Body of pancreas (tissue), 4 donors: ENCODE measurements at regions not wholly inside any gene's neighbourhood (a gene's known extent, or its start where the extent isn't known, plus 50 kb on each side); places are given as distances from the start of the nearest gene placed in this dataset.

Source experiments
- ATAC-seq: fragments of 150-250 bp; one replicate; pipeline ENCODE4 v1.9.1; 2016
- DNase-seq, 4 donors: peaks; one replicate each; pipeline ENCODE4 v3.0.0-alpha.2; 2019
- H3K27ac ChIP-seq, 4 donors: fragments of 200-600 bp; sonication (generic); 1 replicate in 3 of 4; 2 replicates in 1 of 4; pipeline versions ENCODE4 v1.5.1 to v1.6.1; 2016 to 2019; ENCODE audit warnings: mild to moderate bottlenecking in 1 of 4, mixed read lengths in 1 of 4, moderate library complexity in 1 of 4
- H3K27me3 ChIP-seq, 2 donors: fragments of 200-600 bp; sonication (generic); one replicate each; pipeline ENCODE4 v1.6.0; 2016; ENCODE audit warnings: mild to moderate bottlenecking in 1 of 2
- H3K36me3 ChIP-seq, 2 donors: fragments of 200-600 bp; sonication (generic); replicated peaks in 1 of 2; 2 replicates each; pipeline ENCODE4 v1.5.1; 2016; ENCODE audit warnings: low read depth in 2 of 2; ENCODE audit not compliant: insufficient read depth in 1 of 2
- H3K4me1 ChIP-seq: fragments of 200-600 bp; sonication (generic); one replicate; pipeline ENCODE4 v1.6.0; 2016
- H3K4me3 ChIP-seq, 2 donors: fragments of 200-600 bp; sonication (generic); 1 replicate in 1 of 2; 2 replicates in 1 of 2; pipeline ENCODE4 v1.5.1; 2016 to 2019
- H3K9me3 ChIP-seq, 3 donors: fragments of 200-600 bp; sonication (generic); 1 replicate in 2 of 3; 2 replicates in 1 of 3; pipeline ENCODE4 v1.5.1; 2016
- POLR2A ChIP-seq, 3 donors: fragments of 450-650 bp; IDR thresholded peaks; one replicate each; pipeline ENCODE4 v1.6.1; 2016; ENCODE audit warnings: antibody characterized with exemption in 3 of 3, mild to moderate bottlenecking in 2 of 3
- WGBS, 2 donors: methylation state at CpG; one replicate each; pipeline ENCODE4 v1.1.5; 2017; 5-methylcytosine and 5-hydroxymethylcytosine counted together
- intact Hi-C: fragments of 100-400 bp; cut with DNase I; formaldehyde crosslinking; loops from one replicate; pipeline ENCODE4 v1.15.1; 2023
- TF ChIP-seq, protein P1 (sequence below), 7 experiments: fragments of 450-650 bp in 4 of 7; fragments of 200-600 bp in 3 of 7; sonication (generic) in 3 of 7; IDR thresholded peaks; one replicate each; pipeline ENCODE4 v1.5.1; 2016 to 2019; ENCODE audit warnings: antibody characterized with exemption in 7 of 7

- no peaks in the 10 kb centered on the region for H3K36me3 ChIP-seq
- H3K27ac ChIP-seq: peak overlapping the region; percentile 52 to 86 (median 64)
- H3K4me1 ChIP-seq: peaks cover 26% of the 10 kb centered on the region
- no peak overlapping the region for H3K4me3 ChIP-seq
- intact Hi-C loops: loop anchor here (10.0 kb wide), 1 partner anchor 60 kb away; the partner anchor contains the start of gene BCOR
- no peaks in the 10 kb centered on the region for H3K27me3 ChIP-seq
- DNase-seq (peak; percentile 69 to 81 (median 76)), ATAC-seq (peak; percentile 53)
- TF ChIP-seq, protein P1, sequence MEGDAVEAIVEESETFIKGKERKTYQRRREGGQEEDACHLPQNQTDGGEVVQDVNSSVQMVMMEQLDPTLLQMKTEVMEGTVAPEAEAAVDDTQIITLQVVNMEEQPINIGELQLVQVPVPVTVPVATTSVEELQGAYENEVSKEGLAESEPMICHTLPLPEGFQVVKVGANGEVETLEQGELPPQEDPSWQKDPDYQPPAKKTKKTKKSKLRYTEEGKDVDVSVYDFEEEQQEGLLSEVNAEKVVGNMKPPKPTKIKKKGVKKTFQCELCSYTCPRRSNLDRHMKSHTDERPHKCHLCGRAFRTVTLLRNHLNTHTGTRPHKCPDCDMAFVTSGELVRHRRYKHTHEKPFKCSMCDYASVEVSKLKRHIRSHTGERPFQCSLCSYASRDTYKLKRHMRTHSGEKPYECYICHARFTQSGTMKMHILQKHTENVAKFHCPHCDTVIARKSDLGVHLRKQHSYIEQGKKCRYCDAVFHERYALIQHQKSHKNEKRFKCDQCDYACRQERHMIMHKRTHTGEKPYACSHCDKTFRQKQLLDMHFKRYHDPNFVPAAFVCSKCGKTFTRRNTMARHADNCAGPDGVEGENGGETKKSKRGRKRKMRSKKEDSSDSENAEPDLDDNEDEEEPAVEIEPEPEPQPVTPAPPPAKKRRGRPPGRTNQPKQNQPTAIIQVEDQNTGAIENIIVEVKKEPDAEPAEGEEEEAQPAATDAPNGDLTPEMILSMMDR (IDR thresholded peaks at IDR 0.05): no peak
- peak in 2 of 3 donors; percentile 28 to 38 for TF ChIP-seq POLR2A (IDR thresholded peaks at IDR 0.05)
- no peaks in the 10 kb centered on the region for H3K9me3 ChIP-seq
- 1 to 3% methylated on average over 21 to 38 of the region's 72 CpGs for WGBS, 2 donors
These were observed 57.3 kb upstream of the BCOR start for GRCh38 chrX:40154853-40155588.

DNA sequence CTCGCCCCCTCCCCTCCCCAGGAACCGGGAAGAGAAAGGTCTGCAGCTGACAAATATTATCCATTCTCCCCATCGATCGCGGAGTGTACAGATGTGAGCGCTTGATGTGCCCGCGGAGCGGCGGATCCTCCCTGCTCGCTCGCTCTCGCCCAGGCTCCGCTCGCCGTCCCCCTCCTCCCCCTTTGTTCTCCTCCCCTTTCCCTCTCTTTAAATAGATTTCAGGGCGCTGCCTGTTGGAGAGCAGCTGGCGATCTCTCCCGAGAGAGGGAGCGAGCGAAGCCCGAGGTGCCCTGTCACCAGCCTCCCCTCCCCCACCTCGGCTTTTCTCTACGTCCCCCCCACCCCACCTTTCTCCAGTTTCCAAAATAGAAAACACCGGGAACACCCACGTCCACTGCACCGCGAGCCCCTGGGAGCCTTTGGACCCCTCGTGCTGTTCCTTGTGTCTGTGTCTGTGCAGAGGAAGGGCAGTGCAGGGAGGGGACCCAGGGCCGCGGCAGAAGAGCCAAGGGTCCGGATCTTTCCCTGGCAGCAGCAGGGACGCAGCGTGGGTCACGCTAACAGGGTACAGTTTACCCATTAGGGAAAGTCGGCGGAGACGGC is 56.6 kb upstream of the BCOR start:
- Histone ChIP-seq H3K27me3 (no peaks in the 10 kb centered on the region), H3K9me3 (no peaks in the 10 kb centered on the region), H3K27ac (peak overlapping the region; percentile 52 to 86 (median 64)), H3K4me1 (peaks cover 26% of the 10 kb centered on the region), H3K4me3 (no peak overlapping the region), H3K36me3 (no peaks in the 10 kb centered on the region)
- ATAC-seq: peak; percentile 14
- no peak for TF ChIP-seq POLR2A (IDR thresholded peaks at IDR 0.05)
- TF ChIP-seq, protein P1 (IDR thresholded peaks at IDR 0.05): no peak
- intact Hi-C loops: loop anchor here (10.0 kb wide), 1 partner anchor 60 kb away; the partner anchor contains the start of gene BCOR
- 0 to 2% methylated on average over 13 to 30 of the region's 38 CpGs for WGBS, 2 donors
- peak in 2 of 4 donors; percentile 44 to 55 for DNase-seq

- WGBS, 2 donors: 0% methylated on average over 6 to 54 of the region's 70 CpGs
- H3K27ac ChIP-seq: peak overlapping the region; percentile 52 to 86 (median 67)
- intact Hi-C loops: loop anchor here (10.0 kb wide), 1 partner anchor 59 kb away; the partner anchor contains the start of gene BCOR
- no peaks in the 10 kb centered on the region for H3K36me3 ChIP-seq
- H3K27me3 ChIP-seq: no peaks in the 10 kb centered on the region
- DNase-seq (peak; percentile 53 to 73 (median 61)), ATAC-seq (peak; percentile 39)
- H3K4me3 ChIP-seq: no peak overlapping the region
- peak; percentile 8 to 51 (median 38) for TF ChIP-seq POLR2A (IDR thresholded peaks at IDR 0.05)
- TF ChIP-seq, protein P1 (IDR thresholded peaks at IDR 0.05): peak in 3 of 7 experiments; percentile 8 to 14 (median 13)
- H3K9me3 ChIP-seq: no peaks in the 10 kb centered on the region
- peaks cover 27% of the 10 kb centered on the region for H3K4me1 ChIP-seq
These were observed 55.8 kb upstream of the BCOR start for GRCh38 chrX:40153345-40154249.

DNA sequence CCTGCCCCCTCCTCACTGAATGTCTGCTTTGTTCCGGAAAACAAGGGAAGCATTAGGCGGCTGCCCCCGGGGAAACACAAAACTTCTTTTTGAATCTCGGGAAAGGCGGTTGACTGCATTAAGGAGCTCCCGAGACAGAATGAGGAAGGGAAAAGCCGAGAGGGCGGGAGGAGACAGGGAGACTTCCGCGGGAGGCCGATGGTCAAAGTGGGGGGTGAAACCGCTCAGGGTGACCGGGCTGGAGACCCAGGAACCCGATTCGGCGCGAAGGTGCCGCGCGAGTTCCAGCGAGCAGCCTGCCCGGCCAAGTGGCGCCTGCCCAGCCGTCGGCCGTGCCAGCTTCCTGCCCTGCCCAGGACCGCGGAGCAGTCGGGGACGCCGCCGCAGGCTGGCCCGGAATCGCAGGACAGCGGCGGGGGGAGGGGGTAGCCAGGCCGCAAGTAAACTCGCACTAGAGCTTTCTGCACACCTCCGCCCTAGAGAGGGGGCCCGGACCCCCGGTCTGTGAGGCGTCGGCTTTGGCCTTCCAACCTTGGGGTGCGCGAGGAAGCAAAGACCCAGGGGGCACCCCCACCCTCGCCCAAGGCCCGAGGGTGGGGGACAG is 55.1 kb upstream of the BCOR start:
- Histone ChIP-seq H3K27me3 (no peaks in the 10 kb centered on the region), H3K4me1 (peaks cover 35% of the 10 kb centered on the region), H3K4me3 (no peak overlapping the region), H3K36me3 (no peaks in the 10 kb centered on the region), H3K9me3 (no peaks in the 10 kb centered on the region), H3K27ac (peak overlapping the region; percentile 48 to 86 (median 67))
- 0 to 1% methylated on average over 3 to 27 of the region's 47 CpGs for WGBS, 2 donors
- TF ChIP-seq, protein P1 (IDR thresholded peaks at IDR 0.05): peak in 2 of 7 experiments; percentile 15 to 36
- peak in 2 of 3 donors; percentile 34 to 36 for TF ChIP-seq POLR2A (IDR thresholded peaks at IDR 0.05)
- DNase-seq (peak; percentile 63 to 81 (median 74)), ATAC-seq (peak; percentile 69)
- intact Hi-C loops: loop anchor here (10.0 kb wide), 1 partner anchor 58 kb away; the partner anchor contains the start of gene BCOR
